NCI-H2196 (cell line): ENCODE measurements at regions not wholly inside any gene's neighbourhood (a gene's known extent, or its start where the extent isn't known, plus 50 kb on each side); places are given as distances from the start of the nearest gene placed in this dataset.
A peak's percentile ranks its signal among the peaks of the same experiment; 100 is the strongest.
"Not testable (repeated sequence)": the region's sequence is repeated elsewhere in the genome, so short reads cannot be mapped to it uniquely, and the experiment has no call there.

Experiments used
- DNase-seq: peaks from one replicate; lab custom pipeline; 2025; ENCODE audit not compliant: unreplicated experiment; lab: John Stamatoyannopoulos, UW

- no peak for DNase-seq
Observed at GRCh38 chr9:80692751-80693150, 996.6 kb downstream of the TLE1 start.

GRCh38 chr9:80691229-80691628, 998.1 kb downstream of the TLE1 start:
- DNase-seq: no peak

- DNase-seq: no peak
Observed at GRCh38 chr9:80690349-80690939, 998.9 kb downstream of the TLE1 start.

- no peak for DNase-seq
Observed at GRCh38 chr9:80679916-80680315, 1009.4 kb downstream of the TLE1 start.

GRCh38 chr9:80678906-80679305, 1010.4 kb downstream of the TLE1 start:
- no peak for DNase-seq

GRCh38 chr9:80673496-80673895, 1015.9 kb downstream of the TLE1 start:
- no peak for DNase-seq

GRCh38 chr9:80665479-80665878, 1023.9 kb downstream of the TLE1 start:
- DNase-seq: no peak

- no peak for DNase-seq
Observed at GRCh38 chr9:80664327-80665210, 1024.8 kb downstream of the TLE1 start.

- DNase-seq: not testable (repeated sequence)
Observed at GRCh38 chr9:80659751-80660150, 1029.6 kb downstream of the TLE1 start.

GRCh38 chr9:80651044-80651443, 1038.3 kb downstream of the TLE1 start:
- DNase-seq: no peak

- DNase-seq: no peak
Observed at GRCh38 chr9:80649496-80649895, 1039.9 kb downstream of the TLE1 start.

- DNase-seq: no peak
Observed at GRCh38 chr9:80649001-80649420, 1040.3 kb downstream of the TLE1 start.

GRCh38 chr9:80648336-80648735, 1041.0 kb downstream of the TLE1 start:
- no peak for DNase-seq

- no peak for DNase-seq
Observed at GRCh38 chr9:80646211-80646610, 1043.1 kb downstream of the TLE1 start.

GRCh38 chr9:80644044-80644443, 1045.3 kb downstream of the TLE1 start:
- DNase-seq: peak; percentile 1

GRCh38 chr9:80635065-80635464, 1054.3 kb downstream of the TLE1 start:
- DNase-seq: no peak

GRCh38 chr9:80632041-80632440, 1057.3 kb downstream of the TLE1 start:
- DNase-seq: no peak

GRCh38 chr9:80622508-80622907, 1050.7 kb downstream of the TLE4 start:
- no peak for DNase-seq

- no peak for DNase-seq
Observed at GRCh38 chr9:80619356-80619755, 1047.6 kb downstream of the TLE4 start.

- no peak for DNase-seq
Observed at GRCh38 chr9:80615964-80616363, 1044.2 kb downstream of the TLE4 start.

GRCh38 chr9:80605793-80606192, 1034.0 kb downstream of the TLE4 start:
- no peak for DNase-seq

- DNase-seq: peak; percentile 38
Observed at GRCh38 chr9:80605129-80605528, 1033.4 kb downstream of the TLE4 start.
